ENCODE measurements at regions not wholly inside any gene's neighbourhood (a gene's known extent, or its start where the extent isn't known, plus 50 kb on each side); places are given as distances from the start of the nearest gene placed in this dataset.
"Not testable (repeated sequence)": the region's sequence is repeated elsewhere in the genome, so short reads cannot be mapped to it uniquely, and the experiment has no call there.

GRCh38 chr16:5302372-5303114 lies 204.9 kb upstream of the EEF2KMT start:
- Histone ChIP-seq H3K4me3 (ENCODE audit: low read depth in 1 of 2, low read length in 2 of 2) (no peak overlapping the region), H3K4me1 (ENCODE audit: control insufficient read depth in 2 of 2, insufficient read depth in 2 of 2, low read length in 1 of 2) (no peaks in the 10 kb centered on the region), H3K27me3 (ENCODE audit: control insufficient read depth in 1 of 2, insufficient read depth in 2 of 2, low read length in 2 of 2) (no peaks in the 10 kb centered on the region), H3K27ac (ENCODE audit: low read depth in 2 of 2, low read length in 1 of 2) (no peak overlapping the region), H3K9me3 (ENCODE audit: control insufficient read depth in 2 of 2, insufficient read depth in 1 of 2, low read depth in 1 of 2, low read length in 1 of 2) (peaks cover 0 to 11% of the 10 kb centered on the region in 2 donors), H3K36me3 (ENCODE audit: control insufficient read depth in 2 of 2, insufficient read depth in 2 of 2, low read length in 1 of 2) (no peaks in the 10 kb centered on the region)
- WGBS, 2 donors = 68 to 87% methylated on average over 3 of the region's 3 CpGs

- peaks cover 0 to 6% of the 10 kb centered on the region in 2 donors for H3K9me3 ChIP-seq (ENCODE audit: control insufficient read depth in 2 of 2, insufficient read depth in 1 of 2, low read depth in 1 of 2, low read length in 1 of 2)
- no peak overlapping the region for H3K4me3 ChIP-seq (ENCODE audit: low read depth in 1 of 2, low read length in 2 of 2)
- WGBS, 2 donors = 79 to 82% methylated on average over 2 of the region's 3 CpGs
- H3K4me1 ChIP-seq (ENCODE audit: control insufficient read depth in 2 of 2, insufficient read depth in 2 of 2, low read length in 1 of 2) = no peaks in the 10 kb centered on the region
- no peaks in the 10 kb centered on the region for H3K27me3 ChIP-seq (ENCODE audit: control insufficient read depth in 1 of 2, insufficient read depth in 2 of 2, low read length in 2 of 2)
- no peaks in the 10 kb centered on the region for H3K36me3 ChIP-seq (ENCODE audit: control insufficient read depth in 2 of 2, insufficient read depth in 2 of 2, low read length in 1 of 2)
- no peak overlapping the region for H3K27ac ChIP-seq (ENCODE audit: low read depth in 2 of 2, low read length in 1 of 2)
These were observed 200.6 kb upstream of the EEF2KMT start for GRCh38 chr16:5298202-5298601.

GRCh38 chr16:5296176-5296575 lies 198.6 kb upstream of the EEF2KMT start:
- Histone ChIP-seq H3K9me3 (ENCODE audit: control insufficient read depth in 2 of 2, insufficient read depth in 1 of 2, low read depth in 1 of 2, low read length in 1 of 2) (peaks cover 0 to 5% of the 10 kb centered on the region in 2 donors), H3K4me1 (ENCODE audit: control insufficient read depth in 2 of 2, insufficient read depth in 2 of 2, low read length in 1 of 2) (no peaks in the 10 kb centered on the region), H3K4me3 (ENCODE audit: low read depth in 1 of 2, low read length in 2 of 2) (no peak overlapping the region), H3K36me3 (ENCODE audit: control insufficient read depth in 2 of 2, insufficient read depth in 2 of 2, low read length in 1 of 2) (no peaks in the 10 kb centered on the region), H3K27ac (ENCODE audit: low read depth in 2 of 2, low read length in 1 of 2) (no peak overlapping the region), H3K27me3 (ENCODE audit: control insufficient read depth in 1 of 2, insufficient read depth in 2 of 2, low read length in 2 of 2) (no peaks in the 10 kb centered on the region)
- 56 to 62% methylated on average over 3 of the region's 3 CpGs for WGBS, 2 donors

GRCh38 chr16:5295304-5295703 lies 197.7 kb upstream of the EEF2KMT start:
- not testable (repeated sequence) for H3K4me3 ChIP-seq (ENCODE audit: low read depth in 1 of 2, low read length in 2 of 2); H3K27ac ChIP-seq (ENCODE audit: low read depth in 2 of 2, low read length in 1 of 2); H3K36me3 ChIP-seq (ENCODE audit: control insufficient read depth in 2 of 2, insufficient read depth in 2 of 2, low read length in 1 of 2); H3K27me3 ChIP-seq (ENCODE audit: control insufficient read depth in 1 of 2, insufficient read depth in 2 of 2, low read length in 2 of 2); H3K4me1 ChIP-seq (ENCODE audit: control insufficient read depth in 2 of 2, insufficient read depth in 2 of 2, low read length in 1 of 2); H3K9me3 ChIP-seq (ENCODE audit: control insufficient read depth in 2 of 2, insufficient read depth in 1 of 2, low read depth in 1 of 2, low read length in 1 of 2)
- 41 to 59% methylated on average over 8 of the region's 8 CpGs for WGBS, 2 donors

GRCh38 chr16:5282152-5282551 lies 184.6 kb upstream of the EEF2KMT start:
- H3K27ac ChIP-seq (ENCODE audit: low read depth in 2 of 2, low read length in 1 of 2); H3K36me3 ChIP-seq (ENCODE audit: control insufficient read depth in 2 of 2, insufficient read depth in 2 of 2, low read length in 1 of 2); H3K9me3 ChIP-seq (ENCODE audit: control insufficient read depth in 2 of 2, insufficient read depth in 1 of 2, low read depth in 1 of 2, low read length in 1 of 2); H3K4me1 ChIP-seq (ENCODE audit: control insufficient read depth in 2 of 2, insufficient read depth in 2 of 2, low read length in 1 of 2); H3K27me3 ChIP-seq (ENCODE audit: control insufficient read depth in 1 of 2, insufficient read depth in 2 of 2, low read length in 2 of 2); H3K4me3 ChIP-seq (ENCODE audit: low read depth in 1 of 2, low read length in 2 of 2): not testable (repeated sequence)
- WGBS, 2 donors = 94 to 96% methylated on average over 2 of the region's 2 CpGs

GRCh38 chr16:5257462-5257861 lies 159.9 kb upstream of the EEF2KMT start:
- H3K27me3 ChIP-seq (ENCODE audit: control insufficient read depth in 1 of 2, insufficient read depth in 2 of 2, low read length in 2 of 2) = no peaks in the 10 kb centered on the region
- no peak overlapping the region for H3K4me3 ChIP-seq (ENCODE audit: low read depth in 1 of 2, low read length in 2 of 2)
- no peaks in the 10 kb centered on the region for H3K36me3 ChIP-seq (ENCODE audit: control insufficient read depth in 2 of 2, insufficient read depth in 2 of 2, low read length in 1 of 2)
- H3K9me3 ChIP-seq (ENCODE audit: control insufficient read depth in 2 of 2, insufficient read depth in 1 of 2, low read depth in 1 of 2, low read length in 1 of 2) = no peaks in the 10 kb centered on the region
- no peaks in the 10 kb centered on the region for H3K4me1 ChIP-seq (ENCODE audit: control insufficient read depth in 2 of 2, insufficient read depth in 2 of 2, low read length in 1 of 2)
- 55 to 69% methylated on average over 11 of the region's 11 CpGs for WGBS, 2 donors
- no peak overlapping the region for H3K27ac ChIP-seq (ENCODE audit: low read depth in 2 of 2, low read length in 1 of 2)

- Histone ChIP-seq H3K4me1 (ENCODE audit: control insufficient read depth in 2 of 2, insufficient read depth in 2 of 2, low read length in 1 of 2) (no peaks in the 10 kb centered on the region), H3K27me3 (ENCODE audit: control insufficient read depth in 1 of 2, insufficient read depth in 2 of 2, low read length in 2 of 2) (no peaks in the 10 kb centered on the region), H3K36me3 (ENCODE audit: control insufficient read depth in 2 of 2, insufficient read depth in 2 of 2, low read length in 1 of 2) (no peaks in the 10 kb centered on the region), H3K4me3 (ENCODE audit: low read depth in 1 of 2, low read length in 2 of 2) (no peak overlapping the region), H3K27ac (ENCODE audit: low read depth in 2 of 2, low read length in 1 of 2) (no peak overlapping the region), H3K9me3 (ENCODE audit: control insufficient read depth in 2 of 2, insufficient read depth in 1 of 2, low read depth in 1 of 2, low read length in 1 of 2) (no peaks in the 10 kb centered on the region)
- 45 to 46% methylated on average over 7 of the region's 7 CpGs for WGBS, 2 donors
These were observed 155.2 kb upstream of the EEF2KMT start for GRCh38 chr16:5252791-5253190.

GRCh38 chr16:5247403-5247802 lies 149.8 kb upstream of the EEF2KMT start:
- not testable (repeated sequence) for H3K4me1 ChIP-seq (ENCODE audit: control insufficient read depth in 2 of 2, insufficient read depth in 2 of 2, low read length in 1 of 2); H3K36me3 ChIP-seq (ENCODE audit: control insufficient read depth in 2 of 2, insufficient read depth in 2 of 2, low read length in 1 of 2); H3K27me3 ChIP-seq (ENCODE audit: control insufficient read depth in 1 of 2, insufficient read depth in 2 of 2, low read length in 2 of 2); H3K27ac ChIP-seq (ENCODE audit: low read depth in 2 of 2, low read length in 1 of 2); H3K4me3 ChIP-seq (ENCODE audit: low read depth in 1 of 2, low read length in 2 of 2); H3K9me3 ChIP-seq (ENCODE audit: control insufficient read depth in 2 of 2, insufficient read depth in 1 of 2, low read depth in 1 of 2, low read length in 1 of 2)
- WGBS, 2 donors = 57 to 60% methylated on average over 4 of the region's 4 CpGs

- H3K36me3 ChIP-seq (ENCODE audit: control insufficient read depth in 2 of 2, insufficient read depth in 2 of 2, low read length in 1 of 2); H3K4me1 ChIP-seq (ENCODE audit: control insufficient read depth in 2 of 2, insufficient read depth in 2 of 2, low read length in 1 of 2); H3K27me3 ChIP-seq (ENCODE audit: control insufficient read depth in 1 of 2, insufficient read depth in 2 of 2, low read length in 2 of 2); H3K9me3 ChIP-seq (ENCODE audit: control insufficient read depth in 2 of 2, insufficient read depth in 1 of 2, low read depth in 1 of 2, low read length in 1 of 2); H3K27ac ChIP-seq (ENCODE audit: low read depth in 2 of 2, low read length in 1 of 2); H3K4me3 ChIP-seq (ENCODE audit: low read depth in 1 of 2, low read length in 2 of 2): not testable (repeated sequence)
- 2 to 3% methylated on average over 7 to 14 of the region's 18 CpGs for WGBS, 2 donors
These were observed 142.7 kb upstream of the EEF2KMT start for GRCh38 chr16:5240278-5240626.

- H3K27ac ChIP-seq (ENCODE audit: low read depth in 2 of 2, low read length in 1 of 2); H3K36me3 ChIP-seq (ENCODE audit: control insufficient read depth in 2 of 2, insufficient read depth in 2 of 2, low read length in 1 of 2); H3K4me1 ChIP-seq (ENCODE audit: control insufficient read depth in 2 of 2, insufficient read depth in 2 of 2, low read length in 1 of 2); H3K9me3 ChIP-seq (ENCODE audit: control insufficient read depth in 2 of 2, insufficient read depth in 1 of 2, low read depth in 1 of 2, low read length in 1 of 2); H3K27me3 ChIP-seq (ENCODE audit: control insufficient read depth in 1 of 2, insufficient read depth in 2 of 2, low read length in 2 of 2); H3K4me3 ChIP-seq (ENCODE audit: low read depth in 1 of 2, low read length in 2 of 2): not testable (repeated sequence)
- 2% methylated on average over 34 to 86 of the region's 89 CpGs for WGBS, 2 donors
These were observed 142.1 kb upstream of the EEF2KMT start for GRCh38 chr16:5239472-5240277.

All from esophagus (tissue), 2 donors.